T-helper 1 cell (primary cell): ENCODE measurements at regions not wholly inside any gene's neighbourhood (a gene's known extent, or its start where the extent isn't known, plus 50 kb on each side); places are given as distances from the start of the nearest gene placed in this dataset.
"Not testable (repeated sequence)": the region's sequence is repeated elsewhere in the genome, so short reads cannot be mapped to it uniquely, and the experiment has no call there.

Experiments
- DNase-seq, 5 donors: peaks; one replicate each; pipeline ENCODE4 v3.0.0-alpha.2; 2012 to 2020

DNA sequence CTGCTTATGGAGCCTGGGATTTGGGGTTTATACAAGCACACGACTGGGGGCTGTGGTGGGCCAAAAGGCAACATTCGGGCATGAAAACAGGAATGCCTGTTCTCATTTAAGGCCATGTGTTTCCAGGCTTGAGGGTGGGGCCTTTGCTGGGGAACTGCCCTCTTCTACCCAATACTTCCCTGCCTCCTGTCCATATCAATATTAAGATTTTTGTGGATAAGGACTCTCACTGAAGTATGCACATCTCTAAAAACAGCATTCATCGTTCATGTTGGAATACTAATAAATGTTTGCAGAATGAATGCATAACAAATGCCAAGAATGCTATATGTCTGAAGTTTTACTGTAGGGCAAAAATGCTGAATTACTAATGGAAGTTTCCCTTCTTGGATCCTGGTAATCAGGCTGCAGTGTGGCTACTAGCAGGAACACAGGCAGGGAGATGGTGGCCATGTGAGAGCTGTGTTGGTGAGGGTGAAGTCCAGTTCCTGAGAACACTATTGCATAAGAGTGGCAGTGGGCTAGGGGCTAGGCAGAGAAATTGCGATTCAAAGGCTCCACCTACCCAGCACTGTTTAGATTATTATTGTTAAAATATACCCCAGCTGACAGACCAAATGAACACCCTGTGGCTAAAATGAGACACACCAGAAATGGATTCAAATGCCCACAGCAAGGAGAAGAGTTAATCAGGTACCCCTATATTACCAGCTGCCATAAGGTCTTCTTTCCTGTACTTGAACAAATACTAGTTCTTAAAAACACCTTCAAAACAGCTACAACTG, 644.3 kb downstream of the EPM2A start:
- DNase-seq: no peak

DNA sequence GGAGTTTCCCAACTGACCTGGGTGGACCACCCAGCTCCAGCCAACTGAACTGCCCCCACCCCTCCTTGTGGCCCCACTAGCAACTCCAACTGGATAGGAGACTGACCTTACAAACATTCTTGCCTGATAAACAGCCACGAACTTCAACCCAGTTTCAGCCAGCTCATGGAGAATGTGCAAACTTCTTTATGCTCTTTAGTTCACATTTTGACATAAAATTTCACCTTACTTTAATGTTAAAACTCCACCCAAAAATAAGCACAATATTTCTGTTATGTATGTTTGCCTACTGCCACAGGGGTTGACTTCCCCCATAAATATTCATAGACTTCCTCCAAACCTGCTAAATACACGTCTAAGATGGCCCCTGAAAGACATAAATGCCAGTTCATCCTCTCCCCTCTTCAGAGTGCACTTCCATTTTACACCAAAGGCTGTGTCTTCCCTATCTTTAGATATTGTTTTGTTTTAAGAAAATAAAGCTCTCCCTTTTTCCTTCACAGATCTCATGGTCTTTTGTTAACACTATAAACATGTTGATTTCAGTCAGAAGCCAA, 643.7 kb downstream of the EPM2A start:
- no peak for DNase-seq

DNA sequence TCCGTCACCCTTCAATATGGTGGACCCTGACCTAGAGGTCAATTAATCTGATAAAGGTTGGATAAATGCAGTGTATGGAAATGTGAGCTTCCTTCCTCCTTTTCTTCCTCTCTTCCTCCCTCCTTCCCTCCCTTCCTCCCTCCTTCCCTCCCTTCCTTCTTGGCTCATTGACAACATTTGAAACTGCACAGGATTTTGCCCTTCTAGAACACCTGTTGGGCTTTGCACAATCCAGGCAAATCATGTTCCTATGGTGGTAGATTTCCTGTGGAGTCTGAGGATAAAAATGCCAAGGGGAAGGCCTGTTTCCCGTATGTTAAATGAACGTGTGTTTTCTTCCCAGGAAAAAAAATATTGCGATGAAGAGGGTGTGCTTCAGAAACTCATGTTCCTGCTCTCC, 642.8 kb downstream of the EPM2A start:
- DNase-seq: no peak

DNA sequence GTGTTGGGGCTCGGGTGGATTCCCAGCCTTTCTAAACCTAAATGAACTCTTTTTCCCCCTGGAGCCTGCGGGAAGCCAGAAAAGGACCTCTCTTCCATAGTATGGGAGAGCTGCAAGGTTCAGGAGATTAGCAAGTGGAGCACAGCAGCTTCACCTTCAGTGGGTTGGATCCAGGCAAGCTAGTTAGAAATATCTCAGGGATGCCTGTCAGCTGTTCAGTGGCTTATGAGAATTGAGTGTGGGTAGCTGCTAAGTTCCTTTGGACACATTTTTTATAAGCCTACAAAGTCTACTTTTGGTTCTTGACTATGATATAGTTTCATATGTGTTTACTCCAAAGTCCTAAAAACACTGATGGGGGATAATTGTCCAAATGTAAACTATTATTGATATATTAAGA, 642.1 kb downstream of the EPM2A start:
- no peak for DNase-seq

DNA sequence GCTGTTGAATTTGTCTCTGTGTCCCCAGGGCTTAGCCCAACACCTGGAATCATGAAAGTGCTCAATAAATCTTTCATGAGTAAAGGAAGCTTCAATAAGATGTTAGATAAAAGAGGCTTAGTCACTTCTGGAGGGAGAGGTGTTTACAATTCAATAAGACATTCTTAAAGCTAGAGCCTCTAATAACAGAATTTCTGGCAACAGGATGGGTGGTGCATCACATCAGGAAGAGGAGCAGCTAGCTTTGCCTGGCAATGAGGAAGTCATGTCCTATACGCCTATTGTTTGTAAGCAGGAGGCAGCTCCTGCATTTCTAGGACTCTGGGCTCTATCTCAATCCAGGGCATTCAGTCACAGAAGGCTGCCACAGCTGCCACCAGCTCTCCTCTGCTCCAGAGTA, 638.5 kb downstream of the EPM2A start:
- DNase-seq: no peak

DNA sequence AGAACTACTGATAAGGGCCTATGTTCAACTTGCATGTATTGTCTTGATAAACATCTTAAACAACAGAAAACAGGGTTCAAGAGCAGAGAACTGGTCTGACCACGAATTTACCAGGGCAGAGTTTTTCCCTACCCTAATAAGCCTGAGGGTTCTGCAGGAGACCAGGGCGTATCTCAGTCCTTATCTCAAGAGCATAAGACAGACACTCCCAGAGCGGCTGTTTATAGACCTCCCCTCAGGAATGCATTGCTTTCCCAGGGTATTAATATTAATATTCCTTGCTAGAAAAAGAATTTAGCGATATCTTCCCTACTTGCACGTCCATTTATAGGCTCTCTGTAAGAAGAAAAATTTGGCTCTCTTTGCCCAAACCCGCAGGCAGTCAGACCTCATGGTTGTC, 637.2 kb downstream of the EPM2A start:
- not testable (repeated sequence) for DNase-seq

DNA sequence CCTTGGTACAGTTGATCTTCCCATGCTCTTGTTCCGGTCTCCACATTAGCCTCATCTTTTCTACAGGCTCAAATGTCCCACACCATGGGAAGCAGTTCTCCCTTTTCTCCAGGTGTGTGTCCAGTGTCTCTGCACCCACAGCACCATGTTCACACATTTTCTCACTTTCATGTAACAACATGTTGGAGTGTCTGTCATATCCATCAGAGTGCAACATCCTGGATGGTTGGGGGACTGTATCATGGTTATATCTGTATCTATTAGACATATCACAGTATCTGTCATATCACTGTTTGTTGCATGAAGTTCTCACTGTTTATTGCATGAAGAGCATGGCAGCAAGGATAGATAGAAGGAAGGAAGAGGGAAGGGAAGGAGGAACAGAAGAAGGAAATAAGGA, 635.6 kb downstream of the EPM2A start:
- DNase-seq: no peak

DNA sequence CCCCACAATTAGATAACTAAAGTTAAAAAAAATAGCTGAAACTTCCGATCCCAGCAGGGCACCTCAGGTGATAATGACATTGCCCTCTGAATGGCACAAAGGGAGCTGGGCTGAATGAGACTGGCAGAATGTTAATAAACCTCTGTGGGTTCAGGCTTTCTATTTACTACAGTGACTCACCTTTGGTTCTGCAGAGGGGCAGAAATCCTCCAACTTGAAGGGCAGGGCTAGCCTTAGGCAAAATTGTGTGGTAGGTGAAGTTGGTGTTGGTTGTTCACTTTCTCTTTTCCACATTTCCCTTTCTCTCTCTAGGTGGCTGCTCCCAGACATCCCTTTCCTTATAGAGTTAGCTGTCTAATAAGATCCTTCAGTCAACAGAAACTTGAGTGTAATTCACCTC, 625.2 kb downstream of the EPM2A start:
- DNase-seq: no peak

DNA sequence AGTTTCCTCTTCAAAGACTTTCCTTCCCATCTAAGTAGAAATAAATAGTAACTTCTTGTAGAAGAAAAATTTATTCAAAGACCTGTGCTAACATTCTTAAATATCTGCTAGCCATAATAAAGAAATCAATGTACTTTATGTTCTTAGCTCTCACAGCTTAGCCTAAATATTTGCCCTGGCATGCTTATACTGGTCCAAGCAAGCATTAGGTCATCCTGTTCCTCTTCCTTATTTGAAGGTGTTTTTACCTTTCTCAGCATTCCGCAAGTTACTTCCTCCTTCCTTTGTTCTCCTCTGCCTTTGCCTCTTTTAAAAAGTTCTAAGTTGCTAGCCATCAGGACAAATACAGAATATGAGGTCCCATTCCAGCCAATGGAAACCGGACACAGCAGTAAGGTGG, 623.9 kb downstream of the EPM2A start:
- not testable (repeated sequence) for DNase-seq

DNA sequence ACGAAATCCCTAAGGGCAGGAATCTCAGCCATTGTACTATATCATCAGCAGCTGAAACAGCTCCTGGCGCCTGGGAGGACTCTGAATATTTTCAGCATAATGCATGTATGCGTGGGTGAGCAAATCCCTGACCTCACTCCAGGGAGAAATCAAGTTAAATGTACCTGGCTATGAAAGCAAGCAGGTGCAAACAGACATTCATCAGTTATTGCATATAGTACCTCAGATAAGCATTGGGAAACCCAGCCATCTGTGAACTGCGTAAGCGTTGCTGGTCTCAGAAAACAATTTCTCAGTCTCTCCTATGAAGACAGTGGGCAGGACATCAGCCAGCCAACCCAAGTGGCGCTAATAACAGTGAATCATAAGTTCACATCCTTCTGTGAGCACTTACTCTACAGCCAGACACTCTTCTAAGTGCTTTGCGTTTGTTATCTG, 622.6 kb downstream of the EPM2A start:
- DNase-seq: no peak

DNA sequence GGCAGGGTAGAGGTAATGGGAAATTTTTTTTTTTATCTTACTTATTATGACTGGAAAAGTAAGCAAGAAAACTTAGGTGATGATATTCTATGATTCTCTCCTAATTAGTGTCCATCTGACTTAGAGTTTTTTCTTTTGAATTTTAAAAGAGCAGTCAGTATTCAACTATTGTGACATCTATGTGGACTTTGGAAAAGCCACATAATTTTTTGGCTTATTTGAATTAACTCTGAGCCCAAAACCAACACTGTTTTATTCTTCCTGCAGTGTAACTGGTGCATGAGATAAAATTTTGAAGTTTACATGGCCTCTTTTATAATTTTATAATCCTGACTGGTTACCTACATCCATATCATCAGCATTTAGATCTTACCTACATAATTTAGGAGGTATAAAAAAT, 619.7 kb downstream of the EPM2A start:
- DNase-seq: no peak

DNA sequence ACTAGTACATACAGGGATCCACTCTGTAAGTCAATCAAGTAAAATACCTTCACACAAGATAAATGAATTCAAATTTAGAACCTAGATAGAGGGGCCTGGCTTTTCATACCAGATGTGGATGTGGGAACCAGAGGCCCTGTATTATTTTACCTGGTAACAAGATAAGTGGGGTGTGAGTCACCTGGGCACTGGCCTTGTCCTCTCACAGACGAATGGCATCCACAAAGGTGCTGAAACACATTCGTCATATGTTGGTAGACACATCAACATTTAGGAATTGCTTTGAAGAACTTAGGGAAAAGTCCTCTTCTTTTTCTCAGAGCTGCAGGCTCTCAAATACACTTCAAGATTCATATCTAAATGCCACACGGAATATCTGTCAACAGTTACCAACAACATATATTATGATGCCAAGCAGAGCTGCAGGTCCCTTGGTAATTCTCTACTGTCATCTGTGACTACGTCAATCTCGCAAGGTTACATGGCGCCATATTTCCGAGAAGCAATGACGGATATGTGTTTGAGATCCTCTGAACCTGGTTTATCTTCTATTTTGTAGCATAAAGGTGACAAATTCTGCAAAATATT, 618.6 kb downstream of the EPM2A start:
- DNase-seq: no peak

DNA sequence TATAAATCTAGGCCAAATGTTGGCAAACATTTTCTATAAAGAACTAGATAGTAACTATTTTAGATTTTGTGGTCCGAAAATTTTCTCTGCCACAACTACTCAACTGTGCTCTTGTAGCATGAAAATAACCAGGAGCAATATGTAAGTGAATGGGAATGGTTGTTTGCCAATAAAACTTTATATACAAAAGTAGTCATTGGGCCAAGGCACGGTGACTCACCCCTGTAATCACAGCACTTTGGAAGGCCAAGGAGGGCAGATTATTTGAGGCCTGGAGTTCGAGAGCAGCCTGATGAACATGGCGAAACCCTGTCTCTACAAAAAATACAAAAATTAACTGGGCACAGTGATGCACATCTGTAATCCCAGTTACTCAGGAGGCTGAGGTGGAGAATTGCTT, 617.1 kb downstream of the EPM2A start:
- no peak for DNase-seq

DNA sequence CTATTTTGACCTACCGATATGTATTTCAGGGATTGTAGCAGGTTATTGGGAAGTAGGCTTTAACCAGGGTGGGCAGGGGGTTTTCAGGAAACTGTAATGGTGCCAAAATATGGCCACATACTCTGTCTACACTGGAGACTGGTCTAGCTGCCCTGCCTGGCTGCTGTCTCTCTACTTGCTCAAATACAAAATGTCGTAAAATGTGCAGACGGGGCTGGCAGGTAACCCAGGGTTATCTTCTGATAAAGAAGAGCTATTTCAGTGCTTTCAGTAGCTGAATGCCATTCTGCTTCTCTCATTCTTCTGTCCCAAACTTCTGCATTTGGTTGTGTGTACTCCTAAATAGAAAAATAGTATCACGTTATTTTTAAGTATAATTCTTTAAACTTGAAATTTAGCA, 616.2 kb downstream of the EPM2A start:
- DNase-seq: no peak

DNA sequence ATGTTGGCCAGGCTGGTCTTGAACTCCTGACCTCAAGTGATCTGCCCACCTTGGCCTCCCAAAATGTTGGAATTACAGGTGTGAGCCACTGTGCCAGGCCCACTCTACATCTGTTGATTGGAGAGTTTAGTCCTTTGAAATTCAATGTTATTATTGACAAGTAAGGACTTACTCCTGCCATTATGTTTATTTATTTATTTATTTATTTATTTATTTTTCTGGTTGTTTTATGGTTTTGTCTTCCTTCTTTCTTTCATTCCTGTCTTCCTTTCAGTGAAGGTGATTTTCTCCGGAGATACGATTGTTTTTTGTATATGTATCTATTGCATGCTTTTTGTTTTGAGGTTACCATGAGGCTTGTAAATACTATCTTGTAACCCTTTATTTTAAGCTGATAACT, 602.6 kb downstream of the EPM2A start:
- DNase-seq: no peak

DNA sequence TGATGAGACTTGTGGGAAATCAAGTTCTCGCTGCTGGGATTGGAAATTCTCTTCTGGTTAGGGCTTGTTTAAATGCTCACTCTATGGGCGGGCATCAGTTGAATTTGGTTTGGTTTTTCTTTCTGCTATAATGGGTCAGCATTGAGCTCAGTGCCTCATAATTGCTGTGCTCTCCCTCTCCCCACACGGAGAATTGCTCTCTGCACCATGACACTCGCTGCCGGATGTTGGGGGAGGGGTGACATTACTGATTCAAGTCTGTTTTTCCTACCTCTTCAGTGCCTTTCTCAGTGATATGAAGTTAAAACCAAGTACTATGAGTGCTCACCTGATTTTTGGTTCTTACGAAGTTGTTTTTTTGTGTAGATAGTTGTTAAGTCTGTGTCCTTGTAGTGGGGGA, 599.6 kb downstream of the EPM2A start:
- DNase-seq: no peak

DNA sequence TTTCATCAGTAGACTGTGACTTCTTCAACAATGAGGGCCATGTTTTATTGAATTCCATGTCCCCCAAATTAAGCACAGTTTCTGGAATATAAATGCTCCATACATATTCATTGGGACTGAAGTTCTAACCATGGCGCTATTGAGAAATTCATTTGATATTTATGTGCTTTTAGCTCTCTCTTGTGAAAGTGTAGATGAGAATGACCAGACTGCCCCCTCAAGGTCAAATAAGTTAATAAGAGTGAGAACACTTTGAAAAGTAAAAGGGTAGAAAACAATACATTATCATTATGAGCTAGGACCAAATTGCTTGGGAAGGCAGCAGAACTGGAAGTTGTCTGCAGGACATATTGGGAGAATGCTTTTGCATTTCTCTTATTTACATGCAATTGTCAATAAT, 597.9 kb downstream of the EPM2A start:
- DNase-seq: no peak

DNA sequence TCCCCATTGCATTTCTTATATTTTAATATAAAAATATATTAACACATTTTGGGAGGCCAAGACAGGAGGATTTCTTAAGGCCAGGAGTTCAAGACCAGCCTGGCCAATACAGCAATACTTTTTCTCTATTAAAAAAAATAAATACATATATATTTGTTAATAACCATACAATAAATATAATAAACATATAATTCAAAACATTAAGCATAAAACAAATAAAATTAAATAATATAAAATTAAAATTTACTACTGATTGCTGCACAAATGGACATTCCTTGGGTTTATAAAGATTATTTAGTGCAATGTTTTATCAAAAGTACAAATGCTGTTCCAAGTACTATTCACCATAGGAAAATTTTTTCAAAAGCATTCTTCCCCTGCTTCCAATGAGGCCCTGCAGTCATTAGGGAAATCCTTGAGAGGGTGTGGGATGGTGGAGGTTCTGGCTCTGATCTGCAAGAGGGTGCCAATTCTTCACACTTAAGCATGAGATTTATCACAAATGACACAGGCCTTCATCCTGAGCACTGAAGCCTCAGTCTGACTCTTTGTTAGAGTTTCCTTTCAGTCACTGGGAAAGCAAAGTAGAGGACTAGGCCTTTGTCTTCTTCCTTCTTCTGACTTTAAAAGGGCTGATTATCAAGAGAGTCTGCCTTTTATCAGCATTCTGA, 596.7 kb downstream of the EPM2A start:
- no peak for DNase-seq

DNA sequence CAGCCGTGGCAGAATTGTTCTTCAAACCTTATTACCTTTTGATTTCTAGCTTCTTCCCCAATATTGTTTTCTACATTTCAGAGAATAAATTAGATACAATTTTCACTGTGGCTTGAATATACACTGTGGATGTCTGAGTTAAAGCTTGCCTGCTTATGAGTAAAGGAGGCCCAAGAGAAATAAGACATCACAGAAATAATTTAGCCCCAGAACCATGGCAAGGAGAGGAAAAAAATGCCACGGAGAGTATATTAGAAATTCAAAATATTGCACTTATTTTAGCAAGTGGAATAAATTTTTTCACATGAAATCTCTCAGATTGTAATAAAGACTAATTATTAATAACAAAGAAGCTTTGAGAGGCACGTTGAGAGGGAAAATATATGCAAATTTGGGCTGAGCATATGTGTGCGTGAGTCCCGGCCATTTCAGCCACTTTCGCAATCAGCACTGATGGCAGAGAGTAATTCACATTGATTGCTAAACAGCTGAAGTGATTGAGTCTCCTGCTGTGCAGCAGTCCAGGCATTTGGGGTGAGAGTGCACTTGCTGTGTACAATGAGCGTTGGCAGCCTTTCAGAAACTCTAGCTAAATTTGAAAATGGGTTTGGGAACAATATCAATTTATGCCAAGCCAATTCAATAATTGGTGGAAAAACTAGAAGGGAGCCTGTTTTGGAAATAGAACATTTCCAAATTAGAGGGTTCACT, 596.0 kb downstream of the EPM2A start:
- DNase-seq: no peak

DNA sequence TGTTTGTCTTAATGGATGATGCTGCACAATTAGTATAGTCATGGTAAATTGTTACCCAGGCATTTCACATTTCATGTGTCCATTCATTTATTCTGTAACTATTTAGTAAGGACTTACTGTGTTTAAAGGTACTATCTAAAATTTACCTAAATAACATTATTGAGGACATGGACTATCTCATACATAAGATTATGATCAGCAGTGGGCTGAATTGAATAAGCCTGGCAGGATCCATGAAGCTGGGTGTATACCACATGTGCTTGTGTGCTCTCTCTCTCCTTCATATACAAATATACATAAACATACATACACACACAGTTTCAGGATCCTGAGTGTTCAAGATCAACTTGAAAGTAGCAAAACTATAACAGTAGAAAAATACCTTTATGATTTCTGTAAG, 595.4 kb downstream of the EPM2A start:
- DNase-seq: no peak

DNA sequence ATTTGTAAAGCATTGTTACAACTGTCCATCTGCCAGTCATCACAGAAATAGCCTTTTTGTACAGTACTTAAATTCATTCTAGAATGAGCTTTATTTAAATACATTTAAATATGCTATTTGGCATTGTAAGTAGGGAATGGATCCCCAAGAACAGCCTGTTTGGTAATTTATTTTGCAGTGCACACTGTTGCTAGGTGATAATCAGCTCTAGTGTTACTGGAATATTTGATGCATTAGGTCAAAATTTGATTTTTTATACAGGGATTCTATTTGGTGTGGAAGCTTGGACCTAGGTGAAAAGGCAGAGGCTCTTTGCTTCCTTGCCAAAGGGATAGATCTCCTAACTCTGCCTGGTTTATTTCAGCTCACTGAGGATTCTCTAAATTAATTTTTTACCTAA, 593.7 kb downstream of the EPM2A start:
- DNase-seq: no peak

DNA sequence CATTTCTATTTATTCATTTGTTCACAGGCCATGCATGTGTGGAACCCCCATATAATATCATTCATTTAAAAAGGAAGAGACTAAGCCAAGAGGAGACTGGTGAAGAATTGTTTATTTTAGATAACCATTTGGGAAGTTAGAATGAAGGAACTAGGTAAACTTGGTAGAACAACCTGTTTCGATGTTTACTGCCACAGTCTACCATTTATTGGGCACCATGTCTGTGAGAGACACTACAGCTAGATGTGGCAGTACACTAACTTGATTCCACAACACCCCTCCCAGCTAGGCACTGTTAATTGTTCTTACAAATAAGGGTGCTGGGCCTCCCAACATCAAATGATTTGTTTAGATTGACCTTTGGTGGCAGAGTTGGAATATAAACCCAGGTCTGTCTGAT, 592.4 kb downstream of the EPM2A start:
- no peak for DNase-seq

DNA sequence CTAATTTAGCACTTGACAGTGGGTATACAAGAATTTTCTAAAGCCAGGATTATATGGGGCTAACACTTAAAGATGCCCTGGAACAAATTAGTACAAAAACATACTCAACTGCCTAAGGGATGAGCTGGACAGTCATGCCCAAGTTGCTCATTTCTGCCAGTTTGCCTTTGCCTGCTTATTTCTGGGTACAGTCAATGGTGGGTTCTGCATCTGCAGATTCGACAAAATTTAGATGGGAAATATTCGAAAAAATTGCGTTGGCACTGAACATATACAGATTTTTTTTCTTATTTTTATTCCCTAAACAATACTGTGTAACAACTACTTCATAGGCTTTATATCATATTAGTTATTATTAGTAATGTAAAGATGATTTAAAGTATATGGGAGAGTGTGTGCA, 591.9 kb downstream of the EPM2A start:
- no peak for DNase-seq
